ENCODE measurements at regions not wholly inside any gene's neighbourhood (a gene's known extent, or its start where the extent isn't known, plus 50 kb on each side); places are given as distances from the start of the nearest gene placed in this dataset.

GRCh38 chr20:39399463-39399862 lies 437.3 kb downstream of the DHX35 start:
- DNase-seq (ENCODE audit: low spot score): no peak
- Histone ChIP-seq H3K4me2 (no peak overlapping the region), H3K9me3 (ENCODE audit: low read depth) (no peaks in the 10 kb centered on the region), H4K20me1 (ENCODE audit: insufficient read depth, poor library complexity, severe bottlenecking) (no peaks in the 10 kb centered on the region), H3K4me1 (ENCODE audit: insufficient read depth) (no peaks in the 10 kb centered on the region), H2AFZ (no peak overlapping the region), H3K9me2 (replicated peaks; ENCODE audit: insufficient read depth) (no peaks in the 10 kb centered on the region), H3K36me3 (replicated peaks; ENCODE audit: insufficient read depth, low read depth) (no peaks in the 10 kb centered on the region), H3K27me3 (no peaks in the 10 kb centered on the region), H3K4me3 (no peak overlapping the region), H3K27ac (no peak overlapping the region), H3K79me2 (no peaks in the 10 kb centered on the region)
- no peak for TF ChIP-seq EZH2phosphoT487 (IDR thresholded peaks at IDR 0.05; ENCODE audit: low read depth, severe bottlenecking, unreplicated experiment)
- TF ChIP-seq CTCF (IDR thresholded peaks at IDR 0.05; ENCODE audit: poor library complexity): no peak
- no peak for TF ChIP-seq EZH2 (IDR thresholded peaks at IDR 0.05; ENCODE audit: borderline replicate concordance)

GRCh38 chr20:39398656-39399055 lies 436.5 kb downstream of the DHX35 start:
- 58% methylated on average over 2 of the region's 2 CpGs for WGBS (ENCODE audit: low lambda C conversion rate, missing lambda C conversion rate)
- no peaks in the 10 kb centered on the region for H3K9me3 ChIP-seq (ENCODE audit: low read depth)
- no peaks in the 10 kb centered on the region for H3K36me3 ChIP-seq (replicated peaks; ENCODE audit: insufficient read depth, low read depth)

DNA sequence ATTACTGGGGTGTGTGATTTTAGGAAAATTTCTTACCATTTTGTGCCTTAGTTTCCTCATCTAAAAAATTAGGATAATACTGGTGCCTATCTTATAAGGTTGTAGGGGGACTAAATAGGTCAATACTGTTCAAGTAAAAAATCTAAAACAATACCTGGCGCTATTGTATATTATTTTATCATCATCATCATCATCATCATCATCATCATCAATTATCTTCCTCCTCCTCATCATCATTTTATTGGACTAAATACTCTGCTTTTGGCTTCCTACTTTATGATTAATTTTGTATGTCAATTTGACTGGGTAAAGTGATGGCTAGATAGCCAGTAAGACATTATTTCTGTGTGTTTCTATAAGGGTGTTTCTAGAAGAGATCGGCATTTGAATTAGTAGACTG lies 435.5 kb downstream of the DHX35 start:
- WGBS (ENCODE audit: low lambda C conversion rate, missing lambda C conversion rate): 93% methylated on average over 2 of the region's 2 CpGs
- Histone ChIP-seq H3K9me2 (replicated peaks; ENCODE audit: insufficient read depth) (no peaks in the 10 kb centered on the region), H3K27ac (no peak overlapping the region), H3K4me1 (ENCODE audit: insufficient read depth) (no peaks in the 10 kb centered on the region), H3K9me3 (ENCODE audit: low read depth) (no peaks in the 10 kb centered on the region), H3K27me3 (no peaks in the 10 kb centered on the region), H4K20me1 (ENCODE audit: insufficient read depth, poor library complexity, severe bottlenecking) (no peaks in the 10 kb centered on the region), H3K4me3 (no peak overlapping the region), H3K79me2 (no peaks in the 10 kb centered on the region), H3K4me2 (no peak overlapping the region), H2AFZ (no peak overlapping the region), H3K36me3 (replicated peaks; ENCODE audit: insufficient read depth, low read depth) (no peaks in the 10 kb centered on the region)
- no peak for DNase-seq (ENCODE audit: low spot score)
- TF ChIP-seq CTCF (IDR thresholded peaks at IDR 0.05; ENCODE audit: poor library complexity) (no peak), EZH2 (IDR thresholded peaks at IDR 0.05; ENCODE audit: borderline replicate concordance) (no peak), EZH2phosphoT487 (IDR thresholded peaks at IDR 0.05; ENCODE audit: low read depth, severe bottlenecking, unreplicated experiment) (no peak)

More at GRCh38 chr20:39398656-39399055, 436.5 kb downstream of the DHX35 start:
- Histone ChIP-seq H3K27me3 (no peaks in the 10 kb centered on the region), H3K79me2 (no peaks in the 10 kb centered on the region), H3K9me2 (replicated peaks; ENCODE audit: insufficient read depth) (no peaks in the 10 kb centered on the region), H2AFZ (no peak overlapping the region), H3K4me2 (no peak overlapping the region), H3K4me3 (no peak overlapping the region), H3K4me1 (ENCODE audit: insufficient read depth) (no peaks in the 10 kb centered on the region), H4K20me1 (ENCODE audit: insufficient read depth, poor library complexity, severe bottlenecking) (no peaks in the 10 kb centered on the region), H3K27ac (no peak overlapping the region)
- no peak for TF ChIP-seq CTCF (IDR thresholded peaks at IDR 0.05; ENCODE audit: poor library complexity)
- TF ChIP-seq EZH2 (IDR thresholded peaks at IDR 0.05; ENCODE audit: borderline replicate concordance): no peak
- TF ChIP-seq EZH2phosphoT487 (IDR thresholded peaks at IDR 0.05; ENCODE audit: low read depth, severe bottlenecking, unreplicated experiment): no peak
- no peak for DNase-seq (ENCODE audit: low spot score)
